HCT116 (cell line): ENCODE measurements at regions not wholly inside any gene's neighbourhood (a gene's known extent, or its start where the extent isn't known, plus 50 kb on each side); places are given as distances from the start of the nearest gene placed in this dataset.

Experiments used
- ATAC-seq: fragments of 200-7000 bp; cut with Tn5 transposase; 2 replicates; pipeline ENCODE4 v1.9.1; 2020; ENCODE audit warnings: mild to moderate bottlenecking, moderate library complexity
- BruUV-seq: library from RNA; stranded (reverse); fragments of 400-500 nt; replicated peaks from 2 replicates; lab custom pipeline; 2021; lab: Mats Ljungman, UMichigan
- CTCF ChIA-PET: fragments of 300-600 bp; sonication (Branson Sonifier 250); formaldehyde crosslinking; loops from one replicate; lab custom pipeline; 2021; ENCODE audit warnings: antibody characterized with exemption; lab: Charles Lee
- POLR2A ChIA-PET: fragments of 300-600, 350-600 bp; sonication (Branson Sonifier 250); formaldehyde crosslinking; loops from one replicate; lab custom pipeline; 2021; ENCODE audit warnings: antibody characterized with exemption; lab: Charles Lee
- RAD21 ChIA-PET, 2 experiments: fragments of 300-600 bp; sonication (Branson Sonifier 250); formaldehyde crosslinking; loops; one replicate each; lab custom pipeline; 2023; ENCODE audit warnings: low total read pairs in 2 of 2; ENCODE audit not compliant: uncharacterized antibody in 2 of 2, unreplicated experiment in 2 of 2, low non-redundant PET in 1 of 2; lab: Charles Lee
- DNase-seq: peaks from one replicate; pipeline ENCODE4 v3.0.0-alpha.2; 2010; ENCODE audit warnings: low read depth, low spot score
- H2AFZ ChIP-seq: fragments of 200-600 bp; shearing (Covaris generic), sonication (generic); 2 replicates; pipeline ENCODE4 v1.6.1; 2017; ENCODE audit warnings: low read depth, mixed run types, mixed read lengths, antibody characterized with exemption, low read length; ENCODE audit not compliant: poor library complexity, severe bottlenecking
- H3K27ac ChIP-seq: 2 replicates; pipeline ENCODE4 v1.5.1; 2012; ENCODE audit warnings: low read depth, low read length
- H3K27me3 ChIP-seq: fragments of 200-600 bp; sonication (generic); 2 replicates; pipeline ENCODE4 v1.6.1; 2016; ENCODE audit warnings: mixed run types, low read length, mixed read lengths; ENCODE audit not compliant: insufficient read depth
- H3K36me3 ChIP-seq, 2 experiments: fragments of 200-500 bp in 1 of 2; fragments of 200-600 bp in 1 of 2; sonication (Bioruptor generic) in 1 of 2; sonication (generic) in 1 of 2; 2 replicates each; pipeline versions ENCODE4 v1.5.1 to v1.6.1; 2014 to 2016; ENCODE audit warnings: low read length in 2 of 2, inconsistent platforms in 1 of 2, mixed read lengths in 1 of 2, mixed run types in 1 of 2; ENCODE audit not compliant: insufficient read depth in 2 of 2, control insufficient read depth in 1 of 2
- H3K4me1 ChIP-seq, 2 experiments: fragments of 200-600 bp in 1 of 2; sonication (generic) in 1 of 2; 2 replicates each; pipeline versions ENCODE4 v1.5.1 to v1.6.1; 2012 to 2017; ENCODE audit warnings: low read length in 2 of 2, inconsistent platforms in 1 of 2, mild to moderate bottlenecking in 1 of 2, mixed read lengths in 1 of 2, mixed run types in 1 of 2, moderate library complexity in 1 of 2; ENCODE audit not compliant: insufficient read depth in 2 of 2, control insufficient read depth in 1 of 2
- H3K4me2 ChIP-seq: fragments of 200-600 bp; sonication (generic); 2 replicates; pipeline ENCODE4 v1.6.1; 2017; ENCODE audit warnings: mixed run types, low read length, mixed read lengths
- H3K4me3 ChIP-seq, 2 experiments: fragments of 200-600 bp in 1 of 2; sonication (generic) in 1 of 2; replicated peaks in 1 of 2; 2 replicates each; pipeline ENCODE4 v1.5.1; 2011 to 2016; ENCODE audit warnings: low read length in 2 of 2, control low read depth in 1 of 2, low read depth in 1 of 2, mild to moderate bottlenecking in 1 of 2, mixed read lengths in 1 of 2, mixed run types in 1 of 2
- H3K79me2 ChIP-seq: fragments of 200-600 bp; sonication (generic); 2 replicates; pipeline ENCODE4 v1.6.1; 2017; ENCODE audit warnings: mild to moderate bottlenecking, mixed run types, low read length, moderate library complexity, mixed read lengths; ENCODE audit not compliant: insufficient read depth
- H3K9ac ChIP-seq: fragments of 200-600 bp; sonication (generic); 2 replicates; pipeline ENCODE4 v1.6.1; 2016; ENCODE audit warnings: low read length, mixed read lengths
- H3K9me2 ChIP-seq: fragments of 200-600 bp; sonication (generic), shearing (Covaris generic); 2 replicates; pipeline ENCODE4 v1.6.1; 2017; ENCODE audit warnings: mixed run types, mild to moderate bottlenecking, moderate library complexity; ENCODE audit not compliant: insufficient read depth
- H3K9me3 ChIP-seq, 2 experiments: fragments of 200-500 bp in 1 of 2; fragments of 200-600 bp in 1 of 2; sonication (Bioruptor generic) in 1 of 2; sonication (generic) in 1 of 2; 2 replicates each; pipeline ENCODE4 v1.6.1; 2014 to 2017; ENCODE audit warnings: low read length in 2 of 2, mixed read lengths in 2 of 2, inconsistent platforms in 1 of 2, low read depth in 1 of 2, mild to moderate bottlenecking in 1 of 2, mixed run types in 1 of 2, moderate library complexity in 1 of 2; ENCODE audit not compliant: control insufficient read depth in 1 of 2, insufficient read depth in 1 of 2
- H4K20me1 ChIP-seq: fragments of 200-600 bp; sonication (generic), shearing (Covaris generic); 2 replicates; pipeline ENCODE4 v1.6.1; 2017; ENCODE audit warnings: mixed run types, mild to moderate bottlenecking, moderate library complexity; ENCODE audit not compliant: insufficient read depth
- ATF3 ChIP-seq: IDR thresholded peaks from 2 replicates; pipeline ENCODE4 v1.6.1; 2012
- CBX3 ChIP-seq: IDR thresholded peaks from 2 replicates; pipeline ENCODE4 v1.6.1; 2012; ENCODE audit warnings: low read depth
- CTCF ChIP-seq, 3 experiments: fragments of 200-600 bp in 1 of 3; sonication (generic) in 1 of 3; IDR thresholded peaks in 2 of 3; conservative IDR thresholded peaks in 1 of 3; 2 replicates each; pipeline ENCODE4 v1.5.1; 2012 to 2017; ENCODE audit warnings: low read depth in 2 of 3, low read length in 2 of 3, antibody characterized with exemption in 1 of 3, borderline replicate concordance in 1 of 3, control low read depth in 1 of 3, mild to moderate bottlenecking in 1 of 3, mixed read lengths in 1 of 3, mixed run types in 1 of 3, moderate library complexity in 1 of 3; ENCODE audit not compliant: insufficient read depth in 1 of 3
- ELF1 ChIP-seq: IDR thresholded peaks from 2 replicates; pipeline ENCODE4 v1.6.1; 2012; ENCODE audit warnings: low read depth, borderline replicate concordance
- EZH2 ChIP-seq: fragments of 200-600 bp; sonication (generic); IDR thresholded peaks from 2 replicates; pipeline ENCODE4 v1.6.1; 2017; ENCODE audit warnings: antibody characterized with exemption, mixed run types
- EZH2phosphoT487 ChIP-seq: fragments of 200-600 bp; IDR thresholded peaks from 2 replicates; pipeline ENCODE4 v1.6.1; 2018; ENCODE audit warnings: antibody characterized with exemption, borderline replicate concordance
- JUND ChIP-seq: IDR thresholded peaks from 2 replicates; pipeline ENCODE4 v1.6.1; 2012
- MAX ChIP-seq: IDR thresholded peaks from 2 replicates; pipeline ENCODE4 v1.6.1; 2012
- POLR2A ChIP-seq: IDR thresholded peaks from 2 replicates; pipeline ENCODE4 v1.7.0; 2011; ENCODE audit warnings: borderline replicate concordance; ENCODE audit not compliant: insufficient read depth, insufficient read length; ENCODE audit errors: extremely low read depth
- RAD21 ChIP-seq: IDR thresholded peaks from 2 replicates; pipeline ENCODE4 v1.6.1; 2012; ENCODE audit warnings: low read depth, mild to moderate bottlenecking
- REST ChIP-seq: IDR thresholded peaks from 2 replicates; pipeline ENCODE4 v1.6.1; 2012; ENCODE audit warnings: low read depth
- SIN3A ChIP-seq: IDR thresholded peaks from 2 replicates; pipeline ENCODE4 v1.6.1; 2012; ENCODE audit warnings: low read depth
- SP1 ChIP-seq: IDR thresholded peaks from 2 replicates; pipeline ENCODE4 v1.6.1; 2012; ENCODE audit warnings: low read depth
- TCF7L2 ChIP-seq: IDR thresholded peaks from 2 replicates; pipeline ENCODE4 v1.7.0; 2011; ENCODE audit warnings: borderline replicate concordance, inconsistent platforms; ENCODE audit not compliant: insufficient read depth, insufficient read length; ENCODE audit errors: extremely low read depth
- YY1 ChIP-seq: IDR thresholded peaks from 2 replicates; pipeline ENCODE4 v1.6.1; 2011; ENCODE audit warnings: low read length, low read depth, moderate library complexity, mild to moderate bottlenecking; ENCODE audit not compliant: insufficient replicate concordance; ENCODE audit errors: extremely low read depth
- ZBTB33 ChIP-seq: IDR thresholded peaks from 2 replicates; pipeline ENCODE4 v1.6.1; 2011; ENCODE audit warnings: mild to moderate bottlenecking, low read length, moderate library complexity; ENCODE audit not compliant: insufficient replicate concordance; ENCODE audit errors: extremely low read depth
- ZNF274 ChIP-seq: fragments of 200-500 bp; sonication (Bioruptor generic); IDR thresholded peaks from 2 replicates; pipeline ENCODE4 v1.6.1; 2014; ENCODE audit warnings: mild to moderate bottlenecking, low read depth, low read length, inconsistent platforms
- intact Hi-C: fragments of 100-400 bp; cut with micrococcal nuclease; formaldehyde crosslinking; loops from 2 replicates; pipeline ENCODE4 v1.10.0; 2022

DNA sequence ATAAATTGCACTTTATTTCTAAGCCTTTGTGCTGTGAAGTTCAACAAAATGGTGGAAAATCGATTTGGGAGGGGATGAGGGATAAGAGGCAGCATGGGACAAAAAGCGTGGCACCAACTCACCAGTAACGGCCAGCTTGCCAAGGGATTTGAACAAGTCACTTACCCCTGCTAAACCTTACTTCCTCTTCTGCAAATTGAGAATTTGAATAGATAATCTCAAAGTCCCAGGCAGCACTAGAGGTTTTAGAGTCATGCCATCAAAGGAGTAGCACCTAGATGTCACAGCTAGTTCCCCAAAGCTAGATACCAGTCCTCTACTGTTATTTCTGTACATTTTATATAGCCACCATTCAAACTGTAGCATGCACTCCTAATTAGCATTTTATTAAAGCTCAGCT is 83.7 kb upstream of the VRK2 start:
- ChIA-PET RAD21 (no interaction called here), POLR2A (no interaction called here), CTCF (no interaction called here)
- ATAC-seq = no peak
- no TSS peak for BruUV-seq
- H3K4me2 ChIP-seq = no peak overlapping the region
- H3K27ac ChIP-seq = no peak overlapping the region
- intact Hi-C loops = no loop called here
- H2AFZ ChIP-seq = no peak overlapping the region
- H3K4me3 ChIP-seq = no peak overlapping the region
- no peaks in the 10 kb centered on the region for H3K79me2 ChIP-seq
- H4K20me1 ChIP-seq = no peaks in the 10 kb centered on the region
- DNase-seq = no peak
- TF ChIP-seq SIN3A (no peak), MAX (no peak), CTCF (IDR thresholded peaks at IDR 0.05 in 2 of 3, conservative IDR thresholded peaks at IDR 0.05 in 1 of 3; ENCODE audit: borderline replicate concordance in 1 of 3, insufficient read depth in 1 of 3, low read depth in 2 of 3, low read length in 2 of 3) (no peak), SP1 (no peak), RAD21 (no peak), ZBTB33 (no peak), ZNF274 (no peak), JUND (no peak), ATF3 (no peak), REST (no peak), POLR2A (no peak), EZH2 (no peak), YY1 (no peak), ELF1 (no peak), EZH2phosphoT487 (no peak), TCF7L2 (no peak), CBX3 (no peak)
- TF ChIP-seq, all 23 proteins: peak for 0
- Histone ChIP-seq H3K9ac (no peak overlapping the region), H3K9me3 (no peaks in the 10 kb centered on the region), H3K9me2 (no peaks in the 10 kb centered on the region), H3K27me3 (no peaks in the 10 kb centered on the region), H3K36me3 (no peaks in the 10 kb centered on the region), H3K4me1 (no peaks in the 10 kb centered on the region)
